ENCODE measurements at regions not wholly inside any gene's neighbourhood (a gene's known extent, or its start where the extent isn't known, plus 50 kb on each side); places are given as distances from the start of the nearest gene placed in this dataset.

DNA sequence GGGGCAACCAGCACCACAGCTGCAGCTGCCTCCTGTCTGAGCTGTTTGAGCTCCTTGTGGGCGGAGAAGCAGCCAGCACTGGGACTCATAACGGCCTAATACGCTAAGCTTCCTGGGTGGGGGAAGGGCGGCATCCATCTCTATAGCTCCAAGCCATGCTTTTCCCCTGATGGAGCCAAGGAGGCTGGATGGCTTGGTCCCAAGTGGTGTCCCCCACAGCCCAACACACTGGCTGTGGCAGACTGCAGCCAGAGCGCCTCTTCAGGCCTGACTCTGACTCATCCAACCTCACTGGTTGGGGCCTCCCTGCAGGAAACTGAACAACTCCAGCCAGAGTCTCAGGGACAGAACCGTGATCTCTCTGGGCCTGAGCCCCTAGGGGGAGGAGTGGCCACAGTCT, 537.3 kb downstream of the SUCLA2 start:
- DNase-seq (ENCODE audit: low spot score) (no peak), ATAC-seq (no peak), FAIRE-seq (no peak)
- BruUV-seq (replicated peaks): no TSS peak
- no peaks in the 10 kb centered on the region for H3K36me3 ChIP-seq (replicated peaks in 1 of 2; ENCODE audit: control insufficient read depth in 1 of 2, insufficient read depth in 2 of 2, low read length in 2 of 2)
- no peaks in the 10 kb centered on the region for H4K20me1 ChIP-seq (ENCODE audit: insufficient read depth, low read length)
- no CpG with 5 or more reads among the region's 6 CpGs for WGBS (ENCODE audit: low lambda C conversion rate)
- H3K4me3 ChIP-seq (replicated peaks in 1 of 3; ENCODE audit: insufficient read depth in 1 of 3, low read depth in 2 of 3, low read length in 3 of 3): no peak overlapping the region
- H3K27ac ChIP-seq (ENCODE audit: extremely low read length, insufficient read depth, low read length): no peak overlapping the region
- no peak overlapping the region for H3K4me2 ChIP-seq (ENCODE audit: low read depth, low read length)
- no peak overlapping the region for H2AFZ ChIP-seq (ENCODE audit: low read length)
- H3K9me3 ChIP-seq (ENCODE audit: low read length): no peaks in the 10 kb centered on the region
- H3K9ac ChIP-seq (ENCODE audit: insufficient read depth, low read depth, low read length): no peak overlapping the region
- ChIA-PET CTCF (ENCODE audit: low intra/inter-chr PET ratio, low total read pairs) (no interaction called here), POLR2A (no interaction called here)
- no peaks in the 10 kb centered on the region for H3K4me1 ChIP-seq (ENCODE audit: insufficient read depth, low read length)
- no peaks in the 10 kb centered on the region for H3K79me2 ChIP-seq (ENCODE audit: insufficient read depth, low read length)
- in situ Hi-C loops (cut with HindIII; ENCODE audit: extremely low pct_ligation_motif_present, low pct_unique_long_range_greater_than_20kb) (no loop called here), intact Hi-C loops (cut with micrococcal nuclease; ENCODE audit: unreplicated experiment) (no loop called here)
- no peaks in the 10 kb centered on the region for H3K27me3 ChIP-seq (ENCODE audit: control insufficient read depth in 1 of 2, insufficient read depth in 2 of 2, low read length in 2 of 2)
- no peak for TF ChIP-seq PLSCR1 (CRISPR knock-in tag; IDR thresholded peaks at IDR 0.05; ENCODE audit: borderline replicate concordance)
- no peak for TF ChIP-seq HDAC6 (IDR thresholded peaks at IDR 0.05; ENCODE audit: low read depth, low read length)
- no peak for TF ChIP-seq PRDM4 (CRISPR knock-in tag; IDR thresholded peaks at IDR 0.05; ENCODE audit: borderline replicate concordance)
- no peak for TF ChIP-seq ZIK1 (CRISPR knock-in tag; IDR thresholded peaks at IDR 0.05; ENCODE audit: borderline replicate concordance, low read depth)
- no peak for TF ChIP-seq MTA3 (CRISPR knock-in tag; IDR thresholded peaks at IDR 0.05)
- no peak for TF ChIP-seq ZSCAN21 (CRISPR knock-in tag; IDR thresholded peaks at IDR 0.05; ENCODE audit: borderline replicate concordance)
- no peak for TF ChIP-seq ZMYM3 (CRISPR knock-in tag; IDR thresholded peaks at IDR 0.05)
- no peak for TF ChIP-seq ZBTB38 (CRISPR knock-in tag; IDR thresholded peaks at IDR 0.05)
- no peak for TF ChIP-seq ZMYM4 (CRISPR knock-in tag; IDR thresholded peaks at IDR 0.05)
- TF ChIP-seq ZNF44 (CRISPR knock-in tag; IDR thresholded peaks at IDR 0.05): no peak
- no peak for TF ChIP-seq PHF21A (CRISPR knock-in tag; IDR thresholded peaks at IDR 0.05)
- no peak for TF ChIP-seq ZNF556 (CRISPR knock-in tag; IDR thresholded peaks at IDR 0.05; ENCODE audit: borderline replicate concordance)
- TF ChIP-seq SRY (CRISPR knock-in tag; IDR thresholded peaks at IDR 0.05): no peak
- TF ChIP-seq, protein P1, sequence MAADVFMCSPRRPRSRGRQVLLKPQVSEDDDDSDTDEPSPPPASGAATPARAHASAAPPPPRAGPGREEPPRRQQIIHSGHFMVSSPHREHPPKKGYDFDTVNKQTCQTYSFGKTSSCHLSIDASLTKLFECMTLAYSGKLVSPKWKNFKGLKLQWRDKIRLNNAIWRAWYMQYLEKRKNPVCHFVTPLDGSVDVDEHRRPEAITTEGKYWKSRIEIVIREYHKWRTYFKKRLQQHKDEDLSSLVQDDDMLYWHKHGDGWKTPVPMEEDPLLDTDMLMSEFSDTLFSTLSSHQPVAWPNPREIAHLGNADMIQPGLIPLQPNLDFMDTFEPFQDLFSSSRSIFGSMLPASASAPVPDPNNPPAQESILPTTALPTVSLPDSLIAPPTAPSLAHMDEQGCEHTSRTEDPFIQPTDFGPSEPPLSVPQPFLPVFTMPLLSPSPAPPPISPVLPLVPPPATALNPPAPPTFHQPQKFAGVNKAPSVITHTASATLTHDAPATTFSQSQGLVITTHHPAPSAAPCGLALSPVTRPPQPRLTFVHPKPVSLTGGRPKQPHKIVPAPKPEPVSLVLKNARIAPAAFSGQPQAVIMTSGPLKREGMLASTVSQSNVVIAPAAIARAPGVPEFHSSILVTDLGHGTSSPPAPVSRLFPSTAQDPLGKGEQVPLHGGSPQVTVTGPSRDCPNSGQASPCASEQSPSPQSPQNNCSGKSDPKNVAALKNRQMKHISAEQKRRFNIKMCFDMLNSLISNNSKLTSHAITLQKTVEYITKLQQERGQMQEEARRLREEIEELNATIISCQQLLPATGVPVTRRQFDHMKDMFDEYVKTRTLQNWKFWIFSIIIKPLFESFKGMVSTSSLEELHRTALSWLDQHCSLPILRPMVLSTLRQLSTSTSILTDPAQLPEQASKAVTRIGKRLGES (CRISPR knock-in tag; IDR thresholded peaks at IDR 0.05; ENCODE audit: borderline replicate concordance): no peak
- TF ChIP-seq MEIS2 (CRISPR knock-in tag; IDR thresholded peaks at IDR 0.05): no peak
- no peak for TF ChIP-seq TARDBP (CRISPR knock-in tag; IDR thresholded peaks at IDR 0.05)
- TF ChIP-seq NR2C2 (CRISPR knock-in tag; IDR thresholded peaks at IDR 0.05; ENCODE audit: borderline replicate concordance): no peak
- TF ChIP-seq, protein P2, sequence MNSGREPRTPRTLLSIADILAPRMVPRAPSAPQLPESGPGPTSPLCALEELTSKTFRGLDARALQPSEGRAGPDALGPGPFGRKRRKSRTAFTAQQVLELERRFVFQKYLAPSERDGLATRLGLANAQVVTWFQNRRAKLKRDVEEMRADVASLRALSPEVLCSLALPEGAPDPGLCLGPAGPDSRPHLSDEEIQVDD (CRISPR knock-in tag; IDR thresholded peaks at IDR 0.05; ENCODE audit: borderline replicate concordance): no peak
- TF ChIP-seq KLF13 (CRISPR knock-in tag; IDR thresholded peaks at IDR 0.05): no peak

Data from HepG2 (cell line).